Fibroblast of upper back skin (primary cell): ENCODE measurements at regions not wholly inside any gene's neighbourhood (a gene's known extent, or its start where the extent isn't known, plus 50 kb on each side); places are given as distances from the start of the nearest gene placed in this dataset.
"Not testable (repeated sequence)": the region's sequence is repeated elsewhere in the genome, so short reads cannot be mapped to it uniquely, and the experiment has no call there.

Experiments used
- DNase-seq: peaks from one replicate; pipeline ENCODE4 v3.0.0-alpha.2; 2013

GRCh38 chr4:117700111-117700892, 334.0 kb upstream of the NDST3 start:
- DNase-seq = no peak

GRCh38 chr4:117702353-117702752, 331.9 kb upstream of the NDST3 start:
- DNase-seq = no peak

GRCh38 chr4:117704721-117705120, 329.6 kb upstream of the NDST3 start:
- no peak for DNase-seq

GRCh38 chr4:117740736-117741135, 293.6 kb upstream of the NDST3 start:
- DNase-seq = no peak

GRCh38 chr4:117745379-117745778, 288.9 kb upstream of the NDST3 start:
- DNase-seq = not testable (repeated sequence)

GRCh38 chr4:117755438-117755837, 278.8 kb upstream of the NDST3 start:
- no peak for DNase-seq

- DNase-seq = no peak
These were observed 265.7 kb upstream of the NDST3 start for GRCh38 chr4:117768610-117769009.

- DNase-seq = no peak
These were observed 263.8 kb upstream of the NDST3 start for GRCh38 chr4:117770269-117771102.

- DNase-seq = no peak
These were observed 262.5 kb upstream of the NDST3 start for GRCh38 chr4:117771647-117772337.

GRCh38 chr4:117773064-117773936, 261.0 kb upstream of the NDST3 start:
- no peak for DNase-seq

- peak; percentile 59 for DNase-seq
These were observed 256.6 kb upstream of the NDST3 start for GRCh38 chr4:117777721-117778120.

GRCh38 chr4:117783716-117784115, 250.6 kb upstream of the NDST3 start:
- peak; percentile 46 for DNase-seq

- DNase-seq = no peak
These were observed 250.0 kb upstream of the NDST3 start for GRCh38 chr4:117784266-117784665.

GRCh38 chr4:117786566-117786965, 247.7 kb upstream of the NDST3 start:
- no peak for DNase-seq

- no peak for DNase-seq
These were observed 240.3 kb upstream of the NDST3 start for GRCh38 chr4:117793845-117794480.

GRCh38 chr4:117796677-117797076, 237.6 kb upstream of the NDST3 start:
- no peak for DNase-seq

GRCh38 chr4:117800636-117801035, 233.7 kb upstream of the NDST3 start:
- DNase-seq = no peak

- no peak for DNase-seq
These were observed 232.5 kb upstream of the NDST3 start for GRCh38 chr4:117801756-117802155.

GRCh38 chr4:117811731-117812130, 222.6 kb upstream of the NDST3 start:
- no peak for DNase-seq

- peak; percentile 64 for DNase-seq
These were observed 219.7 kb upstream of the NDST3 start for GRCh38 chr4:117814277-117815246.

GRCh38 chr4:117817301-117817700, 217.0 kb upstream of the NDST3 start:
- peak; percentile 31 for DNase-seq
